ENCODE measurements at regions not wholly inside any gene's neighbourhood (a gene's known extent, or its start where the extent isn't known, plus 50 kb on each side); places are given as distances from the start of the nearest gene placed in this dataset.

- TF ChIP-seq CTCF (optimal IDR thresholded peaks at IDR 0.05 in 1 of 3, IDR thresholded peaks at IDR 0.05 in 1 of 3, conservative IDR thresholded peaks at IDR 0.05 in 1 of 3; ENCODE audit: extremely low read depth in 1 of 3, insufficient read depth in 2 of 3, low read length in 3 of 3): no peak
- TF ChIP-seq EZH2 (IDR thresholded peaks at IDR 0.05; ENCODE audit: low read length): no peak
Measured at GRCh38 chr19:31980796-31981195, 364.6 kb upstream of the ZNF507 start.

All from keratinocyte (primary cell).